GM04503 (cell line): ENCODE measurements at regions not wholly inside any gene's neighbourhood (a gene's known extent, or its start where the extent isn't known, plus 50 kb on each side); places are given as distances from the start of the nearest gene placed in this dataset.

Experiments
- DNase-seq: peaks from one replicate; pipeline ENCODE4 v3.0.0-alpha.2; 2012; ENCODE audit warnings: low read depth

DNA sequence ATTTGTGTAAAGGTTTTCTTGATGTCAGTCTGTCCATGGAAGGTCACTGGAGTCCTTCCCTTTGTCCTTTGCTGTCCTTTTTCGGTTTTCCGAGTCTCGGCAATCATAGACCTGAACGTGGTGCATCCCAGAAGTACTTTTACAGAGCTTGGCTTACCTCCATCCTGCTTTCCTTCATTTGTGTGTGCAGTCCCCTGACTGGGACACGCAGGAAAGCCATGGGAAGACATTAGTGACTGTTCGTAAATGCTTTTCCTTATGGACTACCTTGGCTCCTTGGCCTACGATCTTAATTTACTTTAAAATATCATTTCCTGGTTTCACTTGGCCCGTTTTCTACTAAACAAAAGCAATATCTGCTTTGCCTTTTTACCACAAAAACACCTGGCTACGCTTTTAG lies 328.4 kb upstream of the RARB start:
- DNase-seq, result no peak

- DNase-seq, result no peak
These were observed 324.7 kb upstream of the RARB start for GRCh38 chr3:25103391-25103790.

GRCh38 chr3:25107918-25108617 lies 320.0 kb upstream of the RARB start:
- DNase-seq, result no peak

GRCh38 chr3:25110642-25111041 lies 317.4 kb upstream of the RARB start:
- no peak for DNase-seq

GRCh38 chr3:25113891-25114290 lies 314.2 kb upstream of the RARB start:
- DNase-seq, result no peak

- no peak for DNase-seq
These were observed 313.5 kb upstream of the RARB start for GRCh38 chr3:25114532-25114931.

DNA sequence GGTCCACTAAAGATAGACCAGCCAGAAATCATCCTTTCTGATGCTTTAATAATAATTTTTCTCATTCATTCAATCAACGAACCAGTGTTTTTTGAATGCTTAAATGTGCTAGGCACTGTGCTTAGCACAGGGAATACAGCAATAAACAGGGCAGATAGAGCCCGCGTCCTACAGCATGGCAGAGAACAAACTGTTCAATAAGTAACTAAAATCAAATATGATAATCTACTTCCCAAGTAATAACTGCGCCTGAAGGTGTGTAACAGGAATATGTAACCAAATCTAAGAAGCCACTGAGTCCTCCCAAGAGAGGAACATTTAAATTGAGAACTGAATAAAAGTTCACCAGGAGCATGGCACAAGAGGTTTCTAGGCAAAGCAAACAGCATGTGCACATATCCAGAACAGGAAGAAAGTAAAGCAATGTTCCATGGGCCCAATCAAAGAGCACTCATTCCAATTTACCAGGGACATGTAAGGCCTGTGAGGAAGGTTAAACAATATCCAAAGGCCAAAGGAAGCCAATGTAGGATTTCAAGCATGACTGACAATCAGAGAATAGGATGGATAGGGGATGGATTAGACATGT lies 311.0 kb upstream of the RARB start:
- no peak for DNase-seq

- no peak for DNase-seq
These were observed 308.4 kb upstream of the RARB start for GRCh38 chr3:25119682-25120081.

DNA sequence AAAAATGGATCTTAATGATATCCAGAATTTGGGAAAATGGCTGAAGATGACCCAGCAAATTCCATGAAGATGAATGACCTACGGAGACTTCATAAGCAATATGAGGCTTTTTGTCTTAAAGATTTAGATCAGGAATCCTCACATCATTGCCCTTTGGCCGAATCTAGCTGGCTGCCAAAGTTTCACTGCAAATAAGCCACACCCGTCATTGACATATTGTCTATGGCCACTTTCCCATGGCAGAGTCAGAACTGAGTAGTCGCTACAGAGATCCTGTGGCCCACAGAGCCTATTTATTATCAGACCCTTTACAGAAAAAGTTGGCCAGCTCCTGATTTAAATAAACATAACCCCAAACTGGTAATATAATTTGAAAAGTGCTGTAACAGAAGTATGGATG lies 307.4 kb upstream of the RARB start:
- no peak for DNase-seq

DNA sequence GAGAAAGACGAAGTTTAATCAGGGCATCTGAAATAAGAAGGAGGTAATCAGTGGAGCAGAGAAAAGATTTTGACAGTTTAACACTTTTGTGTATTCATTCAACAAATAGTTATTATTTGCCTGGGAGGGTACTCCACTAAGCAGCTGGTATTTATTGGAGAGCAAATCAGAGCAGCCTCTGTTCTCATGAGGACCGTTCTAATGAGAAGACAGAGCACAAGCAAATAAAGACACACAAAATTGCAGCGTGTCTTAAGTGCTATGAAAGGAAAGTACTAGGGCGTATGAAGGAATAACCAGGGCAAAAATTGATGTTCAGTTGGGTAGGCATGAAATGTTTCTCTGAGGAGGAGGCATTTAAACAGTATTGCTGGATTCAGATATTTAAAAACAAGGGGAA lies 302.9 kb upstream of the RARB start:
- no peak for DNase-seq

DNA sequence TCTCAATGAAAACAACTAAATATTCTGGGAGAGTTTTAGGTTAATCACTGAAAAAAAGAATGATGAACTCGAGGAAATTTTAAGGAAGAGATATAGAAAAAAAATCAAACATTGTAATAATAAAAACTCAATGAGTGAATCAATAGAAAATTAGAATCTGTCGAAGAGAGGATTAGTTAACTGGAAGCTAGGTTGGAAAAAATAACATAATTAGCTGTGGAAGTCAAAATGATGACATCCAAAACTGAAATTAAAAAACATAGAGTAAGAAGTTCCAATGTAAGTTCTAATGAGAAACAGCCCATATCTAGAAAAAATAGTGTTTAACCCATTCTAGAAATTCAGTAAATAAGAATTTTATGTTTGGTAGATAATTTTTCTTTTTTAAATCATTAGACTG lies 299.3 kb upstream of the RARB start:
- DNase-seq, result no peak

- DNase-seq, result no peak
These were observed 297.1 kb upstream of the RARB start for GRCh38 chr3:25130724-25131520.

- DNase-seq, result no peak
These were observed 294.5 kb upstream of the RARB start for GRCh38 chr3:25133588-25133987.

DNA sequence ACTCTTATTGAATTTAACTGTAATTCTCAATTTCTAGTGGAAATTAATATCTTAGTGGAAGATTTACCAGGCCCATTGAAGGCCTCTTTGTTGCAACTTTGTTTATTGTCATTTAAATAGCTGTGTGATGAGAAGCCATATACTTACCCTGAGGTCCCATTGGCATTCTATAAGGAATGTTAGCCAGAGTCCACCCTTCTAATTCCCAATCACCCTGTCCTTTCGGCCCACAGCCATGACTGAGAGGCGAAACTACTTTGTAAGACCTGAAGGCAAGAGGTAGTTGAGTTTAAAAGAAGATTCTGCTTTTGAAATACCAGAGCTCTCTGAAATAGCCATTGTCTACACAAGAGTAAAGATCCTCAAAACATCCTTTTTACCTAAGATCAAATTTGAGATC lies 290.5 kb upstream of the RARB start:
- DNase-seq, result no peak

GRCh38 chr3:25139267-25139666 lies 288.8 kb upstream of the RARB start:
- no peak for DNase-seq

- DNase-seq, result no peak
These were observed 285.3 kb upstream of the RARB start for GRCh38 chr3:25142609-25143355.

GRCh38 chr3:25143356-25144025 lies 284.6 kb upstream of the RARB start:
- no peak for DNase-seq

GRCh38 chr3:25144430-25144829 lies 283.6 kb upstream of the RARB start:
- DNase-seq, result no peak

GRCh38 chr3:25145176-25145575 lies 282.9 kb upstream of the RARB start:
- DNase-seq, result no peak

DNA sequence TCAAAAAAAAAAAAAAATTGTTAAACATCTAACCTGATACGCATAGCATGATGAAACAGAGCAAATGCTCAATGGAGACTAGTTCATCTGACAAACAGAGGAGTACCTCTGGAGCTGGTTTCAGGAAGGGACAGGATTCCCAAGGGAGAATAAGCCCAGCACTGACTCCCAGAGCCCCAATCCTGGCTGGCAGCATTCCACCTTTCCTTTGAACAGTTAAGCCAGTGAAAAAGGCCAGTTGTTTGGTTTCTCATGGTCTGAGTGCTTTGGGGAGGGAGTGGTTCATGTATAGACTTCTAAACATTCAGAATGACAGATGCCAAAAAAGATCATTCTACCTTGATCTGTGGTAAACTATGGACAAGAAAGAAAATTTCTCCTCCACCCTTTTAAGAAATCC lies 277.9 kb upstream of the RARB start:
- DNase-seq, result no peak

GRCh38 chr3:25151281-25151902 lies 276.7 kb upstream of the RARB start:
- no peak for DNase-seq

- DNase-seq, result no peak
These were observed 276.2 kb upstream of the RARB start for GRCh38 chr3:25151903-25152295.
